ENCODE measurements at regions not wholly inside any gene's neighbourhood (a gene's known extent, or its start where the extent isn't known, plus 50 kb on each side); places are given as distances from the start of the nearest gene placed in this dataset.

GRCh38 chr14:55963295-55963694, 154.9 kb upstream of the PELI2 start:
- DNase-seq (no peak), ATAC-seq (no peak)
- TF ChIP-seq, protein P1, sequence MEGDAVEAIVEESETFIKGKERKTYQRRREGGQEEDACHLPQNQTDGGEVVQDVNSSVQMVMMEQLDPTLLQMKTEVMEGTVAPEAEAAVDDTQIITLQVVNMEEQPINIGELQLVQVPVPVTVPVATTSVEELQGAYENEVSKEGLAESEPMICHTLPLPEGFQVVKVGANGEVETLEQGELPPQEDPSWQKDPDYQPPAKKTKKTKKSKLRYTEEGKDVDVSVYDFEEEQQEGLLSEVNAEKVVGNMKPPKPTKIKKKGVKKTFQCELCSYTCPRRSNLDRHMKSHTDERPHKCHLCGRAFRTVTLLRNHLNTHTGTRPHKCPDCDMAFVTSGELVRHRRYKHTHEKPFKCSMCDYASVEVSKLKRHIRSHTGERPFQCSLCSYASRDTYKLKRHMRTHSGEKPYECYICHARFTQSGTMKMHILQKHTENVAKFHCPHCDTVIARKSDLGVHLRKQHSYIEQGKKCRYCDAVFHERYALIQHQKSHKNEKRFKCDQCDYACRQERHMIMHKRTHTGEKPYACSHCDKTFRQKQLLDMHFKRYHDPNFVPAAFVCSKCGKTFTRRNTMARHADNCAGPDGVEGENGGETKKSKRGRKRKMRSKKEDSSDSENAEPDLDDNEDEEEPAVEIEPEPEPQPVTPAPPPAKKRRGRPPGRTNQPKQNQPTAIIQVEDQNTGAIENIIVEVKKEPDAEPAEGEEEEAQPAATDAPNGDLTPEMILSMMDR (IDR thresholded peaks at IDR 0.05) = no peak
- no peak for TF ChIP-seq POLR2A (IDR thresholded peaks at IDR 0.05)
- Histone ChIP-seq H3K27ac (no peak overlapping the region), H3K4me3 (no peak overlapping the region), H3K27me3 (peaks cover 0 to 1% (median 0%) of the 10 kb centered on the region in 9 donors), H3K4me1 (peaks cover 0 to under 1% (median 0%) of the 10 kb centered on the region in 12 donors), H3K9me3 (no peaks in the 10 kb centered on the region), H3K36me3 (no peaks in the 10 kb centered on the region)
- intact Hi-C loops (cut with DNase I) = loop anchor here in 1 of 10 donors (10.0 kb wide), 1 partner anchor 228 kb away; no protein-coding TSS in a partner anchor

GRCh38 chr14:55964091-55964490, 154.1 kb upstream of the PELI2 start:
- 90 to 92% (median 91%) methylated on average over 8 of the region's 8 CpGs for WGBS, 4 donors
- TF ChIP-seq, protein P1 (IDR thresholded peaks at IDR 0.05) = no peak
- no peak for TF ChIP-seq POLR2A (IDR thresholded peaks at IDR 0.05)
- Histone ChIP-seq H3K4me1 (peaks cover 0 to 8% (median 0%) of the 10 kb centered on the region in 12 donors), H3K9me3 (no peaks in the 10 kb centered on the region), H3K27ac (no peak overlapping the region), H3K27me3 (no peaks in the 10 kb centered on the region), H3K36me3 (no peaks in the 10 kb centered on the region), H3K4me3 (no peak overlapping the region)
- no peak for DNase-seq
- intact Hi-C loops (cut with DNase I) = loop anchor here in 1 of 10 donors (10.0 kb wide), 1 partner anchor 229 kb away; no protein-coding TSS in a partner anchor
- ATAC-seq = no peak

DNA sequence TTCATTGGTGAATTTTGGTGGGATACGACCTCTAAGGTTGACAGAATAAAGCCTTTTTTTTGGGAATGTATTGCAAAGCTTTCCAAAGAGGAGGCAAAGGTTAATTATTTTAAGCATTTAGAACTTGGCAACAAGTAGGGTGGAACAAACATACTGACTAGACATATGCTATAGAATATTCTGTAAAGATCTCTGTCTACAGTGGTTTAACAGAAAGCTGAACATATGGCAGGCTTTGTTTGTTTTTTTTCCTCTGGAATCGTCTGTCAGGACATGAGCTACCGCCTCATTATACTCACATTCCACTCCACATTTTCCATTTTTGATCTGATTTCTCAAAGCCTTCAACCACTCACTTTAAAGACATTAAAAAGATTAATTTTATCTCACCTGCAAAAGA, 153.4 kb upstream of the PELI2 start:
- TF ChIP-seq POLR2A (IDR thresholded peaks at IDR 0.05) = no peak
- TF ChIP-seq, protein P1 (IDR thresholded peaks at IDR 0.05) = no peak
- 73 to 77% (median 74%) methylated on average over 3 of the region's 3 CpGs for WGBS, 4 donors

DNA sequence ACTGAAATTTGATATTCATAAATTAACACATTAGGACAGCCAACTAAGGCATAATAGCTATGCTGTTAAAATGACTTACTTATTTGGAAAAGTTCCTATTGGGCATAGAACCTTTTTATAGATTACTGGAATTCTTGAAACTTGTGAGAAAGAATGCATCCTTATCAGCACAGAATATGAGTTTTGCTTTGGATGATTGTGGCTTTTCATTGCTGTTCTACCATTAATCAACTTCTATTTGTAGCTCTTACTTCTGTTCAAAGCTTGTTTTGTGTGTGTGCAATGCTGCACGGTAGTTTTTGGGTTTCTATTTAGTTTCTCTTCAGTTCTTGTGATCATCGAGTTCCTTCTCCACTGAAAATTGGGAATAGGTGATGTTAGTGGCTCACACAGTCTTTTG, 152.4 kb upstream of the PELI2 start:
- 63 to 86% (median 78%) methylated on average over 2 of the region's 2 CpGs for WGBS, 4 donors
- Histone ChIP-seq H3K27me3 (no peaks in the 10 kb centered on the region), H3K36me3 (no peaks in the 10 kb centered on the region), H3K4me1 (peaks cover 0 to 8% (median 0%) of the 10 kb centered on the region in 12 donors), H3K27ac (no peak overlapping the region), H3K4me3 (no peak overlapping the region), H3K9me3 (no peaks in the 10 kb centered on the region)
- ATAC-seq (no peak), DNase-seq (no peak)
- no peak for TF ChIP-seq POLR2A (IDR thresholded peaks at IDR 0.05)
- TF ChIP-seq, protein P1 (IDR thresholded peaks at IDR 0.05) = no peak
- intact Hi-C loops (cut with DNase I) = loop anchor here in 1 of 10 donors (10.0 kb wide), 1 partner anchor 231 kb away; no protein-coding TSS in a partner anchor

More for the DNA sequence above, 153.4 kb upstream of the PELI2 start:
- Histone ChIP-seq H3K27me3 (no peaks in the 10 kb centered on the region), H3K27ac (no peak overlapping the region), H3K9me3 (no peaks in the 10 kb centered on the region), H3K4me1 (peaks cover 0 to 8% (median 0%) of the 10 kb centered on the region in 12 donors), H3K4me3 (no peak overlapping the region), H3K36me3 (no peaks in the 10 kb centered on the region)
- no peak for DNase-seq
- ATAC-seq = no peak
- intact Hi-C loops (cut with DNase I) = loop anchor here in 1 of 10 donors (10.0 kb wide), 1 partner anchor 230 kb away; no protein-coding TSS in a partner anchor
